Activated CD4-positive, alpha-beta T cell treated with anti-CD3 and anti-CD28 coated beads for 4 hours (primary cell): ENCODE measurements at regions not wholly inside any gene's neighbourhood (a gene's known extent, or its start where the extent isn't known, plus 50 kb on each side); places are given as distances from the start of the nearest gene placed in this dataset.

ENCODE experiments used
- DNase-seq, 2 donors: peaks; one replicate each; pipeline ENCODE4 v3.0.0-alpha.2; 2020

DNA sequence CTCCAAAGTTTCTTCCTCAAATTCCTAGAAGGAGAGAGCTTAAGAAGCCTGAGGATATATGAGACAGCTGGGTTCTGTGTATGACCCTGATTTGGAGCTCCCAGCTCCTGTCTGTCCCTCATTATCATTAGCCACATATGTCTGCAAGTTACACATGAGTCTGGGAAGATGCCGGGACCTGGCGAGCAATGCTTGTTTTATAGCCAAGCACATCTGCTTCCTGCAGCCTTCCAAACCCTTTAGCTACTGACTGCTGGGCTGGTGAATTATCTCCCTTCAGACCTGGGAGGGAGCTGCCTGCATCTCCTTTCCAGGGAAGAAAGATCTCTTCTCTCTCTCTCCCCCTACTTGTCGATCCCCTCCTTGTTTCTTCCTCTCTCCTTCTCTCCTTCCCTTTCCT is 556.7 kb upstream of the BOD1L1 start:
- DNase-seq, result no peak

DNA sequence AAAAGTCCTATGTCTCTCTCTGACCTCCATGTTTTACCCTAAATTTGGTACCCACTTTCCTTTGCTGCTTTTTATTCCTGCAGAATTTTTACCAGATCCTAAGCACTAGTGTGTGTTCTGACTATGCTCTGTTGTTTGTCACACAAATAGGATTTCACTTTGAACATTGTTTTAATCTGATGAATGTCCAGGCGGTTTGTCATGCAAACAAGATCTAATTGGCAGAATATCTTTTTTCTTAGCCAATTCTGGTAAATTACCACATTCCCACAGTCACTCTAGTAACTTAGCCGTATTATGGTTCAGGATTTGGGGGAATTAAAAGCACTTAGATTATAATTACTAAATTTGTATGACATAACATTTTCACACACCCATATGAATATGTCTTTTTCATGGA is 557.2 kb upstream of the BOD1L1 start:
- DNase-seq, result no peak

DNA sequence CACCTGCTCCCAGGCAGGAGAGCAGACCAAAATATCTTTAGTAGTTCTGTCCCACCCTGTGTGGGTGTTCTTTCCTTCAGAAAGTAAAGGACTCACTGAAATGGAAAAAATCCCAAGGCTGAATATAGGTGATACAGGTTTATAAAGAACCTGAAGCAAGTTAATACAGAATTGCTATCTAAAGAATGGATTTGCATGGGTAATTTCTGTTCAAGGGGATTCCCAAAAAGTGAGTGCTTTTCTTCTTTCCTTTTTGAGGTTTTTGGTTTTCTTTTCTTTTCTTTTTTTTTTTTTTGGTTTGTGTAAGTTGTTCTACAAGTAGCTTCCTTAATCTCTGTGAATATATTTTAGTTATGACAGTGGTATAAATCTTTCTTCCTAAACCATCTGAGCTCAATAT is 560.7 kb upstream of the BOD1L1 start:
- DNase-seq, result no peak

DNA sequence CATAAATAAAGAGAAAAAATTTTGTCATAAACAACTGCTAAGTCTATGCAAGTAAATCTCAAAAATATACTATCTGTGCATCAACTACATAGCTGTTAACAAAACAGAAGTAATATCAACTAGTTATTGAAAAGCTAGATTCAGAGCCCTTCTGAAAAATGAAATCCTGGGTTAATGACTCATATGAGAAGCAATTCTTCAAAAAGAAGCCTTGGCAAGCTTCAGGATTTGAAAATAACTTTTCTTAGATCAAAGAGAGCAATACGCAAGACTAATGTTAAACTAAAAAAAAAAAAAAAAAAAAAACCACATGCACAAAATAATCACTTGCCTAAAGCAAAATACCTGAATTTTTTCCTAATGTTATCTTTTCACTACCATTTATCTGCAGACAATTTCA is 566.1 kb upstream of the BOD1L1 start:
- DNase-seq, result no peak

DNA sequence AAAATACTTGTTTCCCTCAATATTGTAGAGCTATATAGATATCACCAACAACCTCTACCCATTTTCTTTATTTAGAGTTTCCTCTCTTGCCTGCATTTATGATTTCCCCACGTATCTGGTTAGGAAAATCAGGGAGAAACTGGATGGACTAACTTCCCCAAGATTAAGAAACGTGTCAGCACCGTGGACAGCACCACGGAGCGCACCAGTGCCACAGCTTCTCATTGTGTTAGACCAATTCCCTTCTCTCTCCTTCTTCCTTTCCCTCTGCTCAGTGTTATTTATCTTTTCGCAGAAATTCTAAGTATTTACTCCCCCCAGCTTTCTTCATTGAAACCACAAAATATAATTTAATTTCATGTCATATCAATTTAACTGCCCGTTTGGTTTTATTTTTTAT is 568.6 kb upstream of the BOD1L1 start:
- DNase-seq, result no peak

DNA sequence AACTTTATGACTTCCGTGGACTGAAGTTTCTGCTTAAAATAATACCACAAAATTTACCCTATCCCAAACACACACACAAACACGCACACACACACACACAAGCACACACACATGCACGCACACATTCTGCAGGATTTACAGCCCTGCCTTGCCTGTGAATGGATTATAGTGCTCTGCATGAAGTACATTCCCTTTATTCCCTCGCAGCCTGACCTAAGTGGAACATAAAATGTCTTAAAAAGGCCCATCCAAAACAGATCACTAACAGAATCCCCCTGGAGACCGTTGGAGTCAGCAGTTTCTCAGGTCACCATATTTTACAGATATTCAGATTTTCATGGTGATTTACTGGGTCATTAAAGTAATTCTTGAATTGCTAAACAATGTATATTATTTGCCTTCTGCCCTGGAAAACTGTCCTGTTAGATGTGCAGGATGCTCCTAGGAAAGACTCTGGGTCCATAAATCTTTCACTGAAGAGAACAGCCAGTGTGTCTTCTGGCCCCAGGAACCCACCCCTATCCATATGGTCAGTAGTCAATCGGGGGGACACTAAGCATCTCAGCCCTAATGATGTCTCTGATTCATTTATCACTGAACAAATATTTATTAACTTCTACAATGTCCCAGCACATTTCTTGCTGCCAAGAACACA is 587.7 kb upstream of the BOD1L1 start:
- no peak for DNase-seq

DNA sequence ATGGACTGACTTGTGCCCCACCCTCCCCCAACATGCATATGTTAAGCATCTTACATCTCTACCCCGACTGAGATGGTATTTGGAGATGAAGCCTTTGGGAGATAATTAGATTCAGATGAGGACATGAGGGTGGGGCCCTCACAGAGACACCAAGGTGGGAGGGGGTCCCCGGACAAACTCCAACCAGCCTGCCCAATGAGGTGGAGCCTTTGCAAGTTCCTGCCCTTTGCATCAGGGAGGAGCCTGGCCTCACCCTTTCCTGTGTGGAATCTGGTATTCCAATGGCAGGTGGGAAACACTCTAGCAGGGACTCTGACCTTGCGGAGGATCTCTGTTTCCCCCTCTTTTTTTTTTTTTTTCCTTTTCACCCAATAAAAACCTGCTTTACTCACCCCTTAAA is 589.9 kb upstream of the BOD1L1 start:
- no peak for DNase-seq

DNA sequence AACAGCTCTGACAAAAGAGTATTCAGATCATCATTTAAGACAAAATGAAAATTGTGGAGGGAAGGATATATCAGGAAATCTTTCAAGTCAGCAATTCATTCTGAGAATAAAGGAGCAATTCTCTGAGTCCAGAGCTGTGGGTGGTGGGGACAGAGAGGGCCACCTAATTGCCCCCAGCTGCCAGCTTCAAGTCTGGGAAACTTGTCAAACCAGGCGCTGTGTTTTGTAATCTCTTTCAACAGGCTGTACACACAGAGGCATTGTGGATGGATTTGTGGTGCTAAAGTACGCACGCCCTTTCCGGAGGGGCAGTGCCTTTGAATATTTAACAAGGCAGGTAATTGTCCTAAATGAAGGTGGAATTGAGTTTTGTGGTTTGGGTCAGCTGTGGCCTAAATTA is 591.1 kb upstream of the BOD1L1 start:
- no peak for DNase-seq

DNA sequence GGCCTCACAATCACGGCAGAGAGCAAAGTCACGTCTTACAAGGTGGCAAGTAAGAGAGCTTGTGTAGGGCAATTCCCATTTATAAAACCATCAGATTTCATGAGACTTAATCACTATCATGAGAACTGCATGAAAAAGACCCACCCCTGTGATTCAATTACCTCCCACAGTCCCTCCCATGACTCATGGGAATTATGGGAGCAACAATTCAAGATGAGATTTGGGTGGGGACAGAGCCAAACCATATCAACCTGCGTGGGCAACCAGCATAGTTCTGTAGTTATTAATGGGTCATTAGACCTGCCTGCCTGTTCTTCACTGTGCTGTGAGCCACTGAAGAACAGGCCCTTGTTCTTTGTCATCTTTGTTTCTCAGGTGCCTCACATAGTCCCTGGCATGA is 593.7 kb upstream of the BOD1L1 start:
- DNase-seq, result no peak

DNA sequence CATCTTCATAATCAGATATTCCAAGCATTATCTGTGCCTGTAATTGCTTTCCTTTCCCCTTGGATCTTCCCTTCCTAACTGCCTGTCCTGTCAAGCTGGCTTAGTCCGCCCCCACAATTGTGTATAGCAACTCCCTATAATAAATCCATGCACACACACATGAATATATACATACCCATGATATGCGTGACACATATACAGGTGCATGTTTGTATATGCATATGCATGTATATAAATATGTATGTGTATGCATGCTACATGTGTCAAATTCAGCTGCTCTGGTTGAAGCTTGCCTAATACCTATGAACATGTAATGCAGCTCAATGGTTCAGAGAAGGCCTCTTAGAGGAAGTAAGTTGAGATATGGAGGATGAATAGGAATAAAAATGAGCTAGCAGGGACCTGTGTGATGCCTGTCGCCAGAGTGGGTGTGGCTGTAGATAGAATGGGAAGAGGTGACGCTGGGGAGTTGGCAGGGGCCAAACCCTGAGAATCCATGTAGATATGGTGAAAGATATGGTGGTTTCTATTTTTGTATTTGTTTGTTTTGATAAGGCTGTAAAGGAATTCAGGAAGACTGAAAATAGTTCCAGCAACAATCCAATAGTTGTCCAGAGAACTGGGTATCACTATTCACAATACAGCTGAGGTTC is 595.0 kb upstream of the BOD1L1 start:
- no peak for DNase-seq

DNA sequence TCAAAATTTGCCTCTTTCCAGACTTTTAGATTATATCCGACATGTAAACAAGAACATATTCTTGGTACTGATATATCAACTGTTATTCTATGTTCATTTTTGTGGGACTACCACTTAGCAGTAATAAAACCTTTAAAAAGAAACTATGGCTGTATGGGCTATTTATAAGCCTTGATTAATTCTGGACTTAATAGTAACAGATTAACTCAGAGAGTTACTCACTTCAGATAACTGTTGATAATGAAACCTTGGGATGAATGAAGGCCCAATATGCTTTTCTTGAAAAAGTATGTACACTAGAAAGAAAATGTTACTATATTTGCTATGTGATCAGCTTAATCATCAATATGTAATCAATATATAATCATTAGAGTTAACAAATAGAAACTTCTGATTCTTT is 595.9 kb upstream of the BOD1L1 start:
- no peak for DNase-seq

DNA sequence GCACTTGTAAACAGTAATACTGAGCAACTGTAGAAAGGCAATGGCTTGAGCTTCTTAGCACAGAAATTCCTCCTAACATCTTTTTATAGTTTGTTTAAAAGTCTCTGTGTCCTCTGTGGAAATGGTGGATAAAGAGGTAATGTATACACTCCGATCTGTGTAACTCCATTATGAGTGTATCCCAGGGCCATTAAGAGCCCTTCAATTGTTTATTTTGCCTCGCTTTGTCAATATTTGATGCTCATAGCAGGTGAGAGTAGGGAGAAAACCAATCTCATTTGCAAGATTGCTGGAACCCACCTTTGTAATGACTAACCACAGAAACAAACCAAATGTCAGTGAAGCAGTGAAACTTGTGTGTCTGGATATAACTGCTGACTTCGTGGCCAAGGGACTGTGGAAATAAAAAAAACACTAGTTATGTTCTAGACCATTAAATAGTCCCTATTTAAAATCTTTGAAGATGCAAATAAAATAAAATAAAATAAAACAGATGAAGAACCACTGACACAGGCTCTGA is 598.2 kb upstream of the BOD1L1 start:
- no peak for DNase-seq

DNA sequence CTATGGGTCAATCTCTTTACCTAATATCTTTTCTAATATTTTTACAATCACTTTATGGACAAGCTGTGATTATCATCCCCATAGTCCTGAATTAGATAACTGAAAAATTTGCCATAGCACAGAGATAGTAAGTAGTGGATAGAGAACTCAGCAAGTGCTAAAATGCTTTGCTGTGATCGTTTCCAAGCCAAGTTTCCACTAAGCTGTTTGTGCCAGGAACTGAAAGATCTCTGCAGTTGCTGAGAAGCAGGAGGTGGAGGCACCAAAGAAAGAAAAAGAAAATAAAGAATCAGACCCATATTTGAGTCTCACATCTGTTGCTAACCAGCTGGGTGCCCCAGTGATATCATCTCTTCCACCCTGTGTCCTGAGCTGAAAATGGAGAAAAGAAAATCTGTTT is 605.6 kb upstream of the BOD1L1 start:
- DNase-seq, result no peak

DNA sequence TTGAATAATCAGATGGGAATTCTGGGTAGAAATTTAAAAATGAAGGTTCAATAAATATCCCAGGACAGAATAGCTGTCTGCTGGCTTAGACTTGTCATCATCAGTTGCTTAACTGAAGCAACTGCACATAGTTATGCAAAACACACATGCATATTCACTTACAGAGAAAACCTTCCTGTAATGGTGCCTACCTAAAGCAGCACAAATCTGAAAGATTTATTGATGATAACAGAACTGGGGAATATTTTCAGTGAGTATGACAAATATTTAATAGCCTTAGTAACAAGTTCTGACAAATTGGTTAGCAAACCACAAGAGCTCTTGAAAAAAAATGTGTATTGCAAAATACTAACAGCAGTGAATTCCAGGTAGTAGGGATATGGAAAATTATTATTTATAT is 606.8 kb upstream of the BOD1L1 start:
- DNase-seq, result no peak

DNA sequence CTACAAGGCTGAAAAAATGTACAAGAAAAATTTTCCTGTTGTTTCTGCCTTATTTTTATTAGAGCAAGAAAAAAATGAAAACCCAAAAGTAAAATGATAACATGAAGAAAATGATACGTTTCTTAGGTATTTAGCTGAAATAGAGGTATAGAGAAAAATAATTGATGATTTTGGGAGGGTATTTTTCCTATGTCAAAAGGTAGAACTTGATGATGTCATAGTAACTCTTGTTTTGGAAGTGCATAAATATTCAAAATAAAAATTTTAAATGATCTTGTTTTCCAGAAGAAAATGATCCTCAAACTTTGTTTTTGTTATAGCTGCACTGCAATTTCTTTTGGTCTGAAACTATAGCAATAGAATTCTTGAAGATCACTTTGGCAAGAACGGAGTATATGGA is 608.8 kb upstream of the BOD1L1 start:
- DNase-seq, result no peak

DNA sequence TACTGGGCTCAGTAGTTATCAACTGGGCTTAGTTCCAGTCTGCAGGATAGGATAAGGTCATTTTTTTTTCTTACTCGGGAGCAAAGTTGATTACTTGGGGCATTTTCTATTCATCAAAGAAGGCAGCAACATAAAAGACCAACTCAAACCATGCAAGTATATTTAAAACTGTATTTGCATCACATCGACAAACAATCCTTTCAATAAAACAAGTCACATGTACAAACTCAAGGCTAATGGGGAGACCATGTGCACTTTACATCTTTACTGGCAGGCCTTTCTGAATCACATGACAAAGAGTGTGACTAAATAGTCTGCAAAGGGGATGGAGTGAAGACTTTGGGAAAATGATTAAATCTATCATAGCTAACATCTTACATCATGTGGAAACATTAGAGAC is 610.4 kb upstream of the BOD1L1 start:
- no peak for DNase-seq

DNA sequence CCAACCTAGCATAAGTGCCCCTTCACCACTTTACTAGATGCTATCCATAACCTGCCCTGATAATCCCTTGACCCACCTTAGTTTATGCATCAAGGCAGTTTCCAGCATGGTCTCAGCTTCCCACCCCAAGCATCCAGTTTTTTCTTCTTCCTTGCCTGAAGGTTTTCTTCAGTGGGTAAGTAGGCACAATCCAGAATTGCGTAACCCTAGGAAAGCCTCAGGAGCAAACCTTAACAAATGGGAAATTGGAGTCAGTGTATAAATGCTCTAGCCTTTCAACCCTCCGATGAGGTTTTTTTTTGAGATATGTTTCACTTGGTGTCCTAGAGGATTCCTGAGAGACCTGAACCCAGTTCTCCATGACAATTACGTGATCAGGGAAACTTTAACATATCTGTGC is 614.0 kb upstream of the BOD1L1 start:
- no peak for DNase-seq

DNA sequence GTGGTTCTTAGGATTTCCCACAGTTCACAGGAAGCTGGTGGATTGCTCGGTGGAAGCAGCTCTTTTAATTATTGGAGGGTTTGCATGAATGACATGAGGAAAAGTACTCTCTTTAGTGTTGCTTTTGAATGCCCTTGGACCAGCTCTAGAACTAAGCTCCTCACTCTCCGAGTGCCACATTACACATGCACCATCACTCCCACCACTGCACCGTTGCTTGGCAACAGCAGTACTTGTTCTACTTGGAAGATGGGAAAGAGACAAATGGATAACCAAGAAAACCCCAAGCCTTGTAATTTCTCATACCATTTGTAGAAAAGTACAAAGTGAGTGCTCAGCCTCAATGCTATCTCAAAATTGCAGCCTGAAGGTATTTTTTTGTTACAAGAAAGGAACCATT is 620.2 kb upstream of the BOD1L1 start:
- no peak for DNase-seq

DNA sequence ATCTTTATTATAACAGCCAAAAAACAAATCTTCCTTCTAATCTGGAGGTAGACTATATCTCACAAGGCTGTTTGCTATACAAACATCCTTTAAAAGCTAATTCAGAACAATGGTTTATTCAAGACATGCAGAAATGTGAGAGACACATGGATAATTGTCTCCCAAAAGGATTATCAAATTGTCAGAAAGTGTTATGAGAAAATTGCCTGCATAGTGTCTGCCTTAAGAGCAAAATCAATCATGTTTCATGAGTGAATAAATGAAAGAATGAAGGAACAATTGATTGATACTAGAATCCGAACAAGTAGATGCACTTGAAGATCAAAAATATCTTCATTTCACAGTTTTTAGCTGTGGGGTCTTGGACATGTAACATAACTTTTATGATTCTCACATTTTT is 621.7 kb upstream of the BOD1L1 start:
- no peak for DNase-seq

DNA sequence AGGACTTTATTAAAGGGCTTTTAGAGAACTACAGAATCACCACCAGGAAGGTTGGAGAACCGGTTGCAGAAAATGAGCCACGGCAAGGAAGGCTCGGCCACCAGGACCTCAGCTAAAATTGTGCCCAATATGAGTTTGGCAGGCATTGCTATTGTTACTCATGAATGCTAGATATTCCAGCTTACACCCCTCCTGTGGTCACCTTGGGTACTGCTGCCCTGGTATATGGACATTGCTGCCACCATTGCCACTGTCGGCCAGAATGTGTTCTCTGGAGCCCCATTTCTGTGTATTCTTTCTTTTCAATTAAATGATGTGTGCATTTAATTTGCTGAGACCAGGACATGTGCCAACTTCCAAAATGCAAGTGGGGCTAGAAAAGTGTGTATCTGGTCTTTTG is 626.7 kb upstream of the BOD1L1 start:
- no peak for DNase-seq

DNA sequence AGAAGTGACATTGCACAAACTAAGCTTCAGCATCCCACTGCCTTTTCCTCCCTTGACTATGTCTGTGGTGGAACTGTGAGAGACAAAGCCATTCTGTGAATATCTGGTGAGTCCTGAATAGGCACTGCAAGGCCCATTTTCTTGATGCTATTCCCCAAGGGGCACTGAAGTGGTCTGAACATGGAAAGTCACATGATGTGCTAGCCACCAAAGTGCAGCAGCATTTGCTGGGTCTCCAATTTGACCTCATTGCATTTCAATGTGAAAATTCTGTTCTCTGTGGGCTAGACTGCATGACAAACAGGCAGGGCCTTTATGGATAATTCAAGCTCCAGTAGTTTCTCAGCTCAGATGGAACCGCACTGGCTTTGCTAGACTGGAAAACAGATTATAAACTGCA is 627.4 kb upstream of the BOD1L1 start:
- DNase-seq, result no peak

DNA sequence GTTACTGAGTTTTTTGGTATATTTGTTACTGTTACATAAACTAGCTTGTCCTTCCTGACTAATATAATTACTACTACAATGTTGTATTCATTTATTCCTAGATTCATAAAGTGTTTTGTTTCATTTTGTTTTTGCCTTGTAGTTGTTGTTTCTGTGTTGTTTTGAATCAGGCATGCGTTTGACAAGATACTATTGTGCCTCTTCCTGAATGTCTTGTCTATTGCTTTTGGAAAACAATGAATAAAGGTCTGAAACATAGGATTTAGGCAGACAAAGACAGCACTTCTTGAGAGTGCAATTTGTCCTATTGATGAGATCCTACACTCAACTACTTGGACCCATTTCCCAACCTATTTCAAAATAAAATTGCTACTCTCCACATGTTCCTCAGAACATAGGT is 630.4 kb upstream of the BOD1L1 start:
- DNase-seq, result no peak

DNA sequence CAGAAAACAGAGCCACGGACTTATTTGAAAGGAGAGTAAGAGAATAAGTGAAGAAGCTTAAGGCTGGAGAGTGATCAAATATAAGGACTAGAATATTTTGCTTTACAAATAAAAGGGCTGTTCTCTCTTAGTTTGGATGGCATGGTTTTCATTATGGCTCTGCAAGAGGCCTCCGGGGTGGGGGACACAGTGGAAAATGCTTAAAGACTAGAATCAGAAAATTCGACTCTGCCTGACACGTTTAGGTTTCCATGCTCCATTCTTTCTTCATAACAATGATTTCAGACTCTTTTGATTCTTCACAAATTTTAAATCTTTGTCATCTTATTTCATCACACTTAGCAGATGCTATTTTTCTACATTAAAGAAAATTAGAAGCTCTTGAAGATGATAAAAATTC is 632.4 kb upstream of the BOD1L1 start:
- DNase-seq, result no peak

DNA sequence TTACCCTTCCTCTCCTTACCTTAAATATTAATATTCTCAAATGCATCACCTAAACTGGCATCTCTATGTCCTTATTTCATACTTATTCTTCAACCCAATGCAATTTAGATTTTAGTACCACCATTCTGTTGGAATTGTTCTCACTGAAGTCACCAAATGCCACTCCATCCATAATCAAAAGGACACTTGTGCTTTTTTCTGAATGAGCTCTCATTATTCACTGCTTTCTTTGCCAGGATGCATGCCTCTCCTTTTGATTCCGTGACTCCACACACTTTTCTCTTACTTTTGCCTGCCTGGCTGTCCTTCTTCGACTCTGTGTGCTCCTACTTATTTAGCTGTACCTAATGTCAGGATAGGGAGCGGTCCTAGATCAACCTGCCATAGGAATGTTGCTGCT is 633.1 kb upstream of the BOD1L1 start:
- no peak for DNase-seq

DNA sequence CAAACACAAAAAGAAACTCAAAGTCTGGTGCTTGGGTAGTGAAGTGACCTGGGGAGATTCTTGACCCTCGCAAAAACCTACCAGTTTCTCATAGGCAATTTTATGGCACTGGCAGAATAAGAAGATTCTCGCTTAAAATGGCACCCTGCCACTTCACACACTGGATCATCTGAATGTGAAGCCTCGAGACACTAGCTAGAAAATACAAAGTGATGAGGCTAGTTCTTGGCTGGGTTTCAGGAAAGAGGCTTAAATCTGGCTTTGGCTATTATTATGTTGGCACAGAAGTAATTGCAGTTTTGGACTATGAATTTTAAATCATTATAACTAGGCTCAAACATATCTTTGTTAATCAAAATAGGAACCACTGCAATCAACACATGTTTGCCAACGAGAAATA is 634.7 kb upstream of the BOD1L1 start:
- DNase-seq, result no peak
